Pancreas (tissue), 10 donors: ENCODE measurements at regions not wholly inside any gene's neighbourhood (a gene's known extent, or its start where the extent isn't known, plus 50 kb on each side); places are given as distances from the start of the nearest gene placed in this dataset.

Experiments
- ATAC-seq, 4 donors: fragments of 200-7000 bp; cut with Tn5 transposase; one replicate each; pipeline versions ENCODE4 v1.8.0 to v1.9.1; 2020; ENCODE audit warnings: mild to moderate bottlenecking in 4 of 4, moderate library complexity in 4 of 4
- DNase-seq, 6 donors: peaks; one replicate each; pipeline ENCODE4 v3.0.0-alpha.2; 2020
- FAIRE-seq: peaks from 2 replicates; lab custom pipeline; 2012; peaks lifted over from hg19 to GRCh38; lab: Jason Lieb, UNC
- H3K27ac ChIP-seq, 4 donors: fragments of 200-600 bp; sonication (generic); 1 replicate in 3 of 4; 2 replicates in 1 of 4; pipeline versions ENCODE4 v1.5.0 to v1.8.0; 2020
- H3K27me3 ChIP-seq, 4 donors: fragments of 200-600 bp; one replicate each; pipeline ENCODE4 v1.8.0; 2021
- H3K36me3 ChIP-seq, 3 donors: fragments of 200-600 bp; sonication (generic) in 1 of 3; one replicate each; pipeline versions ENCODE4 v1.5.0 to v1.8.0; 2020 to 2021
- H3K4me1 ChIP-seq, 3 donors: fragments of 200-600 bp; one replicate each; pipeline ENCODE4 v1.8.0; 2021
- H3K4me3 ChIP-seq, 4 donors: fragments of 200-600 bp; sonication (generic) in 2 of 4; one replicate each; pipeline versions ENCODE4 v1.5.0 to v1.8.0; 2020 to 2021
- H3K9me3 ChIP-seq, 4 donors: fragments of 200-600 bp; one replicate each; pipeline ENCODE4 v1.8.0; 2021
- CTCF ChIP-seq, 4 donors: fragments of 200-600 bp; sonication (generic) in 3 of 4; IDR thresholded peaks; one replicate each; pipeline versions ENCODE4 v1.5.0 to v1.8.0; 2021; ENCODE audit warnings: antibody characterized with exemption in 4 of 4
- WGBS, 2 donors: extraction: QIAGEN DNeasy Blood & Tissue Kit; methylation state at CpG; one replicate each; pipeline ENCODE4 v1.1.7; 2013; 5-methylcytosine and 5-hydroxymethylcytosine counted together
- intact Hi-C, 3 donors: fragments of 100-400 bp; cut with DNase I; formaldehyde crosslinking; loops; one replicate each; pipeline versions ENCODE4 v1.11.1 to v1.14.2; 2022
- donor health status: healthy with polysubstance abuse.
- donor health status: DM: no; HTN: no; CAD: no; lungs with moderate emphysema.
- donor health status: DM: no; HTN: no; CAD: no.
- donor health status: control.
- donor health status: control.
- donor health status: Bipolar disorder and iron deficiency.
- donor health status: DM: yes; HTN: yes; CAD: no.
- donor health status: DM: no; HTN: no; CAD: no.
- donor health status: DM: no; HTN: no; CAD: no.
- donor health status: DM: yes; HTN: yes; CAD: no.

- FAIRE-seq (no peak), DNase-seq (no peak), ATAC-seq (no peak)
- no peaks in the 10 kb centered on the region for H3K9me3 ChIP-seq
- intact Hi-C loops: no loop called here
- H3K36me3 ChIP-seq: no peaks in the 10 kb centered on the region
- TF ChIP-seq CTCF (IDR thresholded peaks at IDR 0.05): no peak
- 29 to 30% methylated on average over 2 of the region's 2 CpGs for WGBS, 2 donors
- H3K27ac ChIP-seq: no peak overlapping the region
- peaks cover 0 to 9% (median 0%) of the 10 kb centered on the region in 4 donors for H3K27me3 ChIP-seq
- no peaks in the 10 kb centered on the region for H3K4me1 ChIP-seq
- H3K4me3 ChIP-seq: no peak overlapping the region
These were observed 630.1 kb upstream of the TMEM132C start for GRCh38 chr12:127636882-127637281.

- no peaks in the 10 kb centered on the region for H3K27me3 ChIP-seq
- H3K4me1 ChIP-seq: no peaks in the 10 kb centered on the region
- no peak for TF ChIP-seq CTCF (IDR thresholded peaks at IDR 0.05)
- H3K27ac ChIP-seq: no peak overlapping the region
- FAIRE-seq (no peak), ATAC-seq (no peak), DNase-seq (no peak)
- no peaks in the 10 kb centered on the region for H3K9me3 ChIP-seq
- 33 to 34% methylated on average over 6 of the region's 6 CpGs for WGBS, 2 donors
- intact Hi-C loops: no loop called here
- no peaks in the 10 kb centered on the region for H3K36me3 ChIP-seq
- H3K4me3 ChIP-seq: no peak overlapping the region
These were observed 626.6 kb upstream of the TMEM132C start for GRCh38 chr12:127640181-127640886.

GRCh38 chr12:127642208-127642607, 624.8 kb upstream of the TMEM132C start:
- intact Hi-C loops: no loop called here
- DNase-seq: no peak
- H3K27me3 ChIP-seq: no peaks in the 10 kb centered on the region
- H3K36me3 ChIP-seq: no peaks in the 10 kb centered on the region
- no peaks in the 10 kb centered on the region for H3K9me3 ChIP-seq
- 66 to 73% methylated on average over 8 of the region's 8 CpGs for WGBS, 2 donors
- H3K4me3 ChIP-seq: no peak overlapping the region
- H3K4me1 ChIP-seq: no peaks in the 10 kb centered on the region
- no peak for FAIRE-seq
- H3K27ac ChIP-seq: no peak overlapping the region
- ATAC-seq: no peak
- no peak for TF ChIP-seq CTCF (IDR thresholded peaks at IDR 0.05)

- Histone ChIP-seq H3K27me3 (no peaks in the 10 kb centered on the region), H3K36me3 (no peaks in the 10 kb centered on the region), H3K4me3 (no peak overlapping the region), H3K4me1 (no peaks in the 10 kb centered on the region), H3K9me3 (no peaks in the 10 kb centered on the region), H3K27ac (no peak overlapping the region)
- DNase-seq (no peak), FAIRE-seq (no peak), ATAC-seq (no peak)
- TF ChIP-seq CTCF (IDR thresholded peaks at IDR 0.05): no peak
- 45 to 54% methylated on average over 5 of the region's 5 CpGs for WGBS, 2 donors
- intact Hi-C loops: no loop called here
These were observed 618.6 kb upstream of the TMEM132C start for GRCh38 chr12:127648321-127648720.

GRCh38 chr12:127649961-127650360, 617.0 kb upstream of the TMEM132C start:
- no peak for TF ChIP-seq CTCF (IDR thresholded peaks at IDR 0.05)
- DNase-seq (no peak), ATAC-seq (no peak), FAIRE-seq (no peak)
- H3K9me3 ChIP-seq: no peaks in the 10 kb centered on the region
- WGBS, 2 donors: 34 to 41% methylated on average over 2 of the region's 2 CpGs
- intact Hi-C loops: no loop called here
- no peaks in the 10 kb centered on the region for H3K4me1 ChIP-seq
- H3K4me3 ChIP-seq: no peak overlapping the region
- no peak overlapping the region for H3K27ac ChIP-seq
- H3K27me3 ChIP-seq: no peaks in the 10 kb centered on the region
- H3K36me3 ChIP-seq: no peaks in the 10 kb centered on the region
